RWPE1 (cell line): ENCODE measurements at regions not wholly inside any gene's neighbourhood (a gene's known extent, or its start where the extent isn't known, plus 50 kb on each side); places are given as distances from the start of the nearest gene placed in this dataset.

Source experiments
- CTCF ChIA-PET: fragments of 350-600 bp; sonication (Branson Sonifier 250); formaldehyde crosslinking; extraction: SDS; loops from one replicate; lab custom pipeline; 2021; lab: Yijun Ruan, JAX
- POLR2A ChIA-PET: fragments of 400-600 bp; formaldehyde crosslinking; extraction: SDS; loops from one replicate; lab custom pipeline; 2020; ENCODE audit warnings: antibody characterized with exemption; ENCODE audit not compliant: low non-redundant PET; lab: Yijun Ruan, JAX
- DNase-seq: peaks from one replicate; pipeline ENCODE4 v3.0.0; 2012; ENCODE audit warnings: low spot score
- H3K27ac ChIP-seq: fragments of 450-650 bp; 2 replicates; pipeline ENCODE4 v1.5.1; 2017
- TF ChIP-seq, protein P1 (sequence below): fragments of 450-650 bp; conservative IDR thresholded peaks from 2 replicates; pipeline ENCODE4 v1.5.1; 2017; ENCODE audit warnings: low read depth, mild to moderate bottlenecking

DNA sequence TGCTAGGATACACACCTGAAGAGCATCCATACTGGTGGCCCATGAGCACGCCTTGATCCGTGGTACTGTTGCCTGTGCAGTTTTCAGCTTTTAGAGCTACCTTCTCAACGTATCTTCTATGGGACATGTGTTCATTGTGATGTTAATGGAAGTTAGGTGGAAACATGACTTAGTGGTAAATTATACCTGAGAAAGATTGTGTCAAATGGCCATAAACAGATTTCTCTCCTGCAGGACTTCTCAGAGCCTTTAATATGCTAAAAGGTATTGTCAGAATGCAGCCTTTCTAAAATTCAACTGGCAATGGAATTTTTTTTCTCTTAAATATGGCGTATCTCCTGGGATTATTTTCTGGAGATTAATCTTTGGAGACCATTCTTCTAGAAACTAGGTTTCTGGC, 148.5 kb downstream of the CDC5L start:
- ChIA-PET POLR2A (no interaction called here), CTCF (no interaction called here)
- DNase-seq = no peak
- H3K27ac ChIP-seq = no peak overlapping the region
- TF ChIP-seq, protein P1, sequence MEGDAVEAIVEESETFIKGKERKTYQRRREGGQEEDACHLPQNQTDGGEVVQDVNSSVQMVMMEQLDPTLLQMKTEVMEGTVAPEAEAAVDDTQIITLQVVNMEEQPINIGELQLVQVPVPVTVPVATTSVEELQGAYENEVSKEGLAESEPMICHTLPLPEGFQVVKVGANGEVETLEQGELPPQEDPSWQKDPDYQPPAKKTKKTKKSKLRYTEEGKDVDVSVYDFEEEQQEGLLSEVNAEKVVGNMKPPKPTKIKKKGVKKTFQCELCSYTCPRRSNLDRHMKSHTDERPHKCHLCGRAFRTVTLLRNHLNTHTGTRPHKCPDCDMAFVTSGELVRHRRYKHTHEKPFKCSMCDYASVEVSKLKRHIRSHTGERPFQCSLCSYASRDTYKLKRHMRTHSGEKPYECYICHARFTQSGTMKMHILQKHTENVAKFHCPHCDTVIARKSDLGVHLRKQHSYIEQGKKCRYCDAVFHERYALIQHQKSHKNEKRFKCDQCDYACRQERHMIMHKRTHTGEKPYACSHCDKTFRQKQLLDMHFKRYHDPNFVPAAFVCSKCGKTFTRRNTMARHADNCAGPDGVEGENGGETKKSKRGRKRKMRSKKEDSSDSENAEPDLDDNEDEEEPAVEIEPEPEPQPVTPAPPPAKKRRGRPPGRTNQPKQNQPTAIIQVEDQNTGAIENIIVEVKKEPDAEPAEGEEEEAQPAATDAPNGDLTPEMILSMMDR = no peak

DNA sequence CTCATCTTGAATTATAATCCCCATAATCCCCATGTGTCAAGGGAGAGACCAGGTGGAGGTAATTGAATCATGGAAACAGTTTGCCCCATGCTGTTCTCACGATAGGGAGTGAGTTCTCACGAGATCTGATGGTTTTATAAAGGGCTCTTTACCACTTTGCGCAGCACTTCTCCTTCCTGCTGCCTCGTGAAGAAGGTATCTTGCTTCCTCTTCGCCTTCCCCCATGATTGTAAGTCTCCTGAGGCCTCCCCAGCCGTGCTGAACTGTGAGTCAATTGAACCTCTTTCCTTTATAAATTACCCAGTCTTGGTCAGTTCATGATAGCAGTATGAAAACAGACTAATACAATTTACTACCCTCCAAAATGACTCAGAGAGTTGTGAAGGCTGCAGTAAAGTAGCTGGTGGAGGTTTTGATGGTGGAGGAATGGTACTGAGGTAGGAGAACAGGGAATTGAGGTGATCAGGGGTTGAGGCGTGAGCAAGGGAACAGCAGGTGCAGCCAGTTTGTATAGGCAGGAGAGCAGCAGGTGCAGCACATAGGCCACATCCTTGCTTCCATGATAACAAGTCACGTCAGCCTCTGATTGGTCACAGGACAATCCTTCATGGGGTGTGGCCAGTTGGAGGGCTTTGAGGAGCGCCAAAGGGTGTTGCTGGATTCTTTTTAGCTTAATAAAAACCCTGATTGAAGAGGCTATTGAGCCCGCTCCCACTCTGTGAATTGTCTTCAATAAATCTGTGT, 150.0 kb downstream of the CDC5L start:
- TF ChIP-seq, protein P1 = no peak
- ChIA-PET CTCF (interaction anchor here (0.5 to 0.6 kb wide), 2 partner anchors 62 to 74 kb away, joined by 3 to 6 read pairs; no protein-coding TSS in a partner anchor), POLR2A (no interaction called here)
- DNase-seq = no peak
- H3K27ac ChIP-seq = no peak overlapping the region

DNA sequence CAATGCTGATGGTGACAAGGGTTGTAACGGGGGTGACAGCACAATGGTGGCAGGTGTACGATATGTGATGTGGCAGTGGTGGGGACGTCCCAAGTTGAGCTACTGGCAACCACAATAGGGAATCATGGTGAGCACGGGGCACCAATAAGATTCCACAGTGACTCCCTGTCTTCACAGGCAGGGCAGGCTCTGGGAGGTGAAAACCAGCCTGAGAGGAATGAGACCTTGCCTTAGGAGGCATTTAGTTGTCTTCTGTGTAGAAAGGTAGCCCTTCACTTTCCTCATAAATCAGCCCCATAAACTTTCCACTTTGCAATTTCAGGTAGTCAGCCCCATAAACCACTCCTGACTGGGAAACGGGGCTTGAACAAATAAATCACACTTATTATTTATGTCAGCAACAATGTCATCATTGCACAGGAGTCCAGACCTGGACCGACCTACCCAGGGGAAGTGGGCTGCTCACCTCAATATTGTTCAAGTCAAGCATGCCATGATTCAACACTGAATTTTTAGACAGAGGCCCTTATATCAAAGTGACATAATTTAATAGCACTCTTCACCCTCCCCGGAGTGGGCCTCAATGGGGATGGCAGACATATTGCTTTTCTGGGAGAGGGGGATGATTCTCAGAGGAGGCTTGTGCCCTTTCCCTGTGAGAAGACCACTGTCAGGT, 150.8 kb downstream of the CDC5L start:
- TF ChIP-seq, protein P1 = no peak
- H3K27ac ChIP-seq = no peak overlapping the region
- CTCF ChIA-PET = no interaction called here
- DNase-seq = no peak
- POLR2A ChIA-PET = no interaction called here

DNA sequence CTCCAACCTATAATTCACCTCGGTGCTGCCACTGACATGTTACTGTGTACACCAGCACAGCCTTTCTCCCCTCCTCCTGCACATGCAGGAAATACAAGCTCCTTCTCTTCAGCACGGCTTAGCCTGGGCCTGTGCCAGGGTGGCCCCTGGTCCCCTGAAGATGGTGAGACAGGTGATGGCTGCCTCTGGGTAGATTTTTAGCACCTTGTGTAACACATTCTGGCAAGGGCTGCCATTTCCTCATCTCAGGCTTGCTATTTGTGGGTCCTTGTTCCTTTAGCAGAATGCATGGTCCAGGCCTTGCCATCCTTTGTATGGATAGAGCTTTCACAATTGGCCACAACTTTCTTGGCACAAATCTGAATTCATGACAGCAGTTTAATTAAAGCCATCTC, 151.3 kb downstream of the CDC5L start:
- H3K27ac ChIP-seq = no peak overlapping the region
- no peak for DNase-seq
- ChIA-PET CTCF (no interaction called here), POLR2A (no interaction called here)
- TF ChIP-seq, protein P1 = no peak

DNA sequence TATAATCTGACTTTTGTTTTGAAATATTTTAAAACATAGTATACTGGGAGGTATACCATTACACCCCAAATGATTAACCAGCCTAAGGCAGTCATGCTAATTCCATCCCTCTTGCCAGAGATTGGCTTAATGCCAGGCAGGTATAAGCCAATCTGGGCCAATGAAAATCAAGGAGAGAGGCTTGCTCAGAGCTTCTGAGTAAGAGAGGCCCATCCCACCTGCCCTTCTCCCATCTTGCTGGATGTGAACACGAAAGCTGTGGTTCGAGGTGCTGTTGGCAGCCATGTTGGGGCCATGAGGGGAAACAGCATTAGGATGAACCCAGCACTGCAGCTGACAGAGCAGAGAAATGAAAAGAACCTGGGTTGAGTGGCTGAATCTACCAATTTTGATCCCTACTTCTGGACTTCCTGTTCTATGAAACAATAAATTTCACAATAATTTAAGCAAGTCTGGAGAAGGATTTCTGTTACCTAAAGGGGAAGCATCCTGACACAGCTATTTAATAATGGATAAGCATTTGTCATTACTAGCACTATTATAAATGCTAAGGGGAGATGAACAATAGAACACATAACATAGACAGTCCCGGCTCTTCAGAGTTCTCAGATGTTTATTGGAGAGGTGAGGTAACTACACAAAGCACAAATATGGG, 152.3 kb downstream of the CDC5L start:
- H3K27ac ChIP-seq = no peak overlapping the region
- POLR2A ChIA-PET = no interaction called here
- DNase-seq = peak; percentile 26
- TF ChIP-seq, protein P1 = no peak
- CTCF ChIA-PET = no interaction called here

DNA sequence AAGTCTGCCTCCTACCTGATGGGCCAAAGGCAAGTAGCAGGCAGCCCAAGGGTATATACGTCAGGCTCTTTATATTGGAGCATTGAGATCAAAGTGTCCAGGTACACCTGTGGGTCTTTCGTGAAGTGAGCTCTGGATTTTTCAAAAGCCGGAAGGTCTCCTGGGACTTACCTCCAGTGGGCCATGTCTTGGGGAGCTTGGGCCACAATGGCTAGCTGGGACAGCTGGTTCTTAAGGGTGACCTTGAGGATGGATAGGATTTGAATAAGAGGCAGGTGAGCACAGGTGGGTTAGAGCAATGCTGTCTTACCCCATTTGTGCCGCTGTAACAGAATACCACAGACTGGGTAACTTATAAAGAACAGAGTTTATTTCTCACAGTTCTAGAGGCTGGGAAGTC, 153.4 kb downstream of the CDC5L start:
- DNase-seq = no peak
- TF ChIP-seq, protein P1 = no peak

More for the DNA sequence above, 153.4 kb downstream of the CDC5L start:
- no peak overlapping the region for H3K27ac ChIP-seq
- ChIA-PET CTCF (interaction anchor here (0.7 kb wide), 1 partner anchor 43 kb away, joined by 3 read pairs; no protein-coding TSS in a partner anchor), POLR2A (no interaction called here)
